Cardiac muscle cell (in vitro differentiated cells and primary cell): ENCODE measurements at regions not wholly inside any gene's neighbourhood (a gene's known extent, or its start where the extent isn't known, plus 50 kb on each side); places are given as distances from the start of the nearest gene placed in this dataset.
"Not testable (repeated sequence)": the region's sequence is repeated elsewhere in the genome, so short reads cannot be mapped to it uniquely, and the experiment has no call there.

Experiments
- DNase-seq, 2 donors: peaks; one replicate each; pipeline versions ENCODE4 v3.0.0 to v3.0.0-alpha.2; 2010 to 2017; ENCODE audit warnings: low read depth in 1 of 2, low spot score in 1 of 2
- H3K27ac ChIP-seq: fragments of 200-600 bp; sonication (generic); 2 replicates; pipeline ENCODE4 v1.5.1; 2016
- H3K27me3 ChIP-seq: fragments of 200-600 bp; sonication (generic); 2 replicates; pipeline ENCODE4 v1.6.0; 2016; ENCODE audit warnings: control low read depth
- H3K36me3 ChIP-seq: fragments of 200-600 bp; sonication (generic); 2 replicates; pipeline ENCODE4 v1.5.1; 2016; ENCODE audit warnings: control low read depth
- H3K4me1 ChIP-seq: fragments of 200-600 bp; sonication (generic); 2 replicates; pipeline ENCODE4 v1.8.1; 2017; ENCODE audit warnings: low read depth, mild to moderate bottlenecking, mixed run types
- H3K4me3 ChIP-seq: fragments of 200-600 bp; sonication (generic); 2 replicates; pipeline ENCODE4 v1.5.1; 2016; ENCODE audit warnings: mild to moderate bottlenecking
- H3K9me3 ChIP-seq: fragments of 200-600 bp; sonication (generic); 2 replicates; pipeline ENCODE4 v1.5.1; 2017; ENCODE audit warnings: low read depth, mild to moderate bottlenecking, control low read depth
- CTCF ChIP-seq: IDR thresholded peaks from 2 replicates; pipeline ENCODE4 v1.5.1; 2012; ENCODE audit warnings: low read depth, mild to moderate bottlenecking, low read length

- no peak for TF ChIP-seq CTCF
These were observed 103.1 kb upstream of the RHOBTB1 start for GRCh38 chr10:61047081-61047480.

GRCh38 chr10:61045480-61045879, 101.5 kb upstream of the RHOBTB1 start:
- not testable (repeated sequence) for H3K36me3 ChIP-seq, DNase-seq, H3K27me3 ChIP-seq, H3K27ac ChIP-seq, H3K4me1 ChIP-seq, H3K4me3 ChIP-seq, H3K9me3 ChIP-seq

More at GRCh38 chr10:61047081-61047480, 103.1 kb upstream of the RHOBTB1 start:
- H3K36me3 ChIP-seq: no peaks in the 10 kb centered on the region
- no peaks in the 10 kb centered on the region for H3K27me3 ChIP-seq
- H3K9me3 ChIP-seq: no peaks in the 10 kb centered on the region
- H3K27ac ChIP-seq: no peak overlapping the region
- no peak overlapping the region for H3K4me3 ChIP-seq
- DNase-seq: peak in 1 of 2 donors; percentile 25
- H3K4me1 ChIP-seq: no peaks in the 10 kb centered on the region

- Histone ChIP-seq H3K27me3 (no peaks in the 10 kb centered on the region), H3K36me3 (no peaks in the 10 kb centered on the region), H3K4me3 (no peak overlapping the region), H3K4me1 (no peaks in the 10 kb centered on the region), H3K27ac (no peak overlapping the region), H3K9me3 (no peaks in the 10 kb centered on the region)
- DNase-seq: no peak
- TF ChIP-seq CTCF: no peak
These were observed 98.5 kb upstream of the RHOBTB1 start for GRCh38 chr10:61042533-61042932.

- H3K9me3 ChIP-seq: no peaks in the 10 kb centered on the region
- no peaks in the 10 kb centered on the region for H3K4me1 ChIP-seq
- no peaks in the 10 kb centered on the region for H3K27me3 ChIP-seq
- H3K36me3 ChIP-seq: no peaks in the 10 kb centered on the region
- no peak for DNase-seq
- no peak overlapping the region for H3K4me3 ChIP-seq
- no peak for TF ChIP-seq CTCF
- H3K27ac ChIP-seq: no peak overlapping the region
These were observed 96.5 kb upstream of the RHOBTB1 start for GRCh38 chr10:61040399-61041016.

- peak in 1 of 2 donors; percentile 1 for DNase-seq
- H3K27ac ChIP-seq: no peak overlapping the region
- no peak for TF ChIP-seq CTCF
These were observed 95.9 kb upstream of the RHOBTB1 start for GRCh38 chr10:61039868-61040267.

GRCh38 chr10:61037261-61037830, 93.4 kb upstream of the RHOBTB1 start:
- not testable (repeated sequence) for H3K9me3 ChIP-seq, DNase-seq, H3K36me3 ChIP-seq, H3K4me3 ChIP-seq, H3K27ac ChIP-seq, H3K4me1 ChIP-seq, H3K27me3 ChIP-seq

More at GRCh38 chr10:61039868-61040267, 95.9 kb upstream of the RHOBTB1 start:
- no peaks in the 10 kb centered on the region for H3K4me1 ChIP-seq
- no peaks in the 10 kb centered on the region for H3K36me3 ChIP-seq
- H3K9me3 ChIP-seq: no peaks in the 10 kb centered on the region
- H3K27me3 ChIP-seq: no peaks in the 10 kb centered on the region
- H3K4me3 ChIP-seq: no peak overlapping the region

- H3K36me3 ChIP-seq, H3K27me3 ChIP-seq, H3K4me3 ChIP-seq, H3K27ac ChIP-seq, DNase-seq, H3K9me3 ChIP-seq, H3K4me1 ChIP-seq: not testable (repeated sequence)
These were observed 92.2 kb upstream of the RHOBTB1 start for GRCh38 chr10:61036148-61036547.
